ENCODE measurements at regions not wholly inside any gene's neighbourhood (a gene's known extent, or its start where the extent isn't known, plus 50 kb on each side); places are given as distances from the start of the nearest gene placed in this dataset.
"Not testable (repeated sequence)": the region's sequence is repeated elsewhere in the genome, so short reads cannot be mapped to it uniquely, and the experiment has no call there.

GRCh38 chr4:1566301-1566837, 117.7 kb downstream of the FAM53A start:
- TF ChIP-seq CTCF, POLR2A (IDR thresholded peaks at IDR 0.05): not testable (repeated sequence)
